Epidermal melanocyte (primary cell): ENCODE measurements at regions not wholly inside any gene's neighbourhood (a gene's known extent, or its start where the extent isn't known, plus 50 kb on each side); places are given as distances from the start of the nearest gene placed in this dataset.
"Not testable (repeated sequence)": the region's sequence is repeated elsewhere in the genome, so short reads cannot be mapped to it uniquely, and the experiment has no call there.

Source experiments
- DNase-seq: peaks from one replicate; pipeline ENCODE4 v3.0.0; 2011; ENCODE audit warnings: low spot score; ENCODE audit not compliant: insufficient read length

GRCh38 chr2:177002983-177003382, 209.6 kb upstream of the HNRNPA3 start:
- no peak for DNase-seq

GRCh38 chr2:177007726-177008125, 204.9 kb upstream of the HNRNPA3 start:
- DNase-seq: not testable (repeated sequence)

- not testable (repeated sequence) for DNase-seq
These were observed 203.9 kb upstream of the HNRNPA3 start for GRCh38 chr2:177008662-177009061.

- no peak for DNase-seq
These were observed 202.4 kb upstream of the HNRNPA3 start for GRCh38 chr2:177010146-177010545.

GRCh38 chr2:177010861-177011260, 201.7 kb upstream of the HNRNPA3 start:
- DNase-seq: no peak

GRCh38 chr2:177014946-177015345, 197.6 kb upstream of the HNRNPA3 start:
- no peak for DNase-seq

- DNase-seq: no peak
These were observed 197.2 kb upstream of the HNRNPA3 start for GRCh38 chr2:177015356-177015923.

GRCh38 chr2:177020524-177021119, 192.0 kb upstream of the HNRNPA3 start:
- DNase-seq: no peak

- DNase-seq: no peak
These were observed 190.8 kb upstream of the HNRNPA3 start for GRCh38 chr2:177021706-177022343.

- no peak for DNase-seq
These were observed 187.8 kb upstream of the HNRNPA3 start for GRCh38 chr2:177024765-177025164.

GRCh38 chr2:177026253-177026652, 186.3 kb upstream of the HNRNPA3 start:
- no peak for DNase-seq

GRCh38 chr2:177026956-177027355, 185.6 kb upstream of the HNRNPA3 start:
- DNase-seq: no peak

GRCh38 chr2:177028296-177028695, 184.3 kb upstream of the HNRNPA3 start:
- no peak for DNase-seq

- DNase-seq: no peak
These were observed 183.5 kb upstream of the HNRNPA3 start for GRCh38 chr2:177029075-177029474.

- DNase-seq: no peak
These were observed 183.1 kb upstream of the HNRNPA3 start for GRCh38 chr2:177029501-177029900.

- DNase-seq: no peak
These were observed 182.7 kb upstream of the HNRNPA3 start for GRCh38 chr2:177029901-177030300.

GRCh38 chr2:177030451-177031105, 182.0 kb upstream of the HNRNPA3 start:
- no peak for DNase-seq

GRCh38 chr2:177031438-177032180, 181.0 kb upstream of the HNRNPA3 start:
- DNase-seq: no peak

GRCh38 chr2:177036747-177037146, 175.8 kb upstream of the HNRNPA3 start:
- no peak for DNase-seq

- DNase-seq: no peak
These were observed 175.0 kb upstream of the HNRNPA3 start for GRCh38 chr2:177037569-177037968.

GRCh38 chr2:177038787-177039484, 173.7 kb upstream of the HNRNPA3 start:
- no peak for DNase-seq
